Activated T-cell treated with anti-CD3 and anti-CD28 coated beads for 24 hours (primary cell): ENCODE measurements at regions not wholly inside any gene's neighbourhood (a gene's known extent, or its start where the extent isn't known, plus 50 kb on each side); places are given as distances from the start of the nearest gene placed in this dataset.
"Not testable (repeated sequence)": the region's sequence is repeated elsewhere in the genome, so short reads cannot be mapped to it uniquely, and the experiment has no call there.

Experiments
- DNase-seq: peaks from one replicate; pipeline ENCODE4 v3.0.0-alpha.2; 2020; ENCODE audit warnings: low read depth

- DNase-seq: no peak
Measured at GRCh38 chr2:237217995-237218616, 132.4 kb downstream of the COPS8 start.

GRCh38 chr2:237218756-237219155 lies 133.1 kb downstream of the COPS8 start:
- no peak for DNase-seq

- DNase-seq: no peak
Measured at GRCh38 chr2:237219826-237220225, 134.1 kb downstream of the COPS8 start.

- DNase-seq: no peak
Measured at GRCh38 chr2:237221443-237221842, 135.8 kb downstream of the COPS8 start.

GRCh38 chr2:237222178-237222577 lies 136.5 kb downstream of the COPS8 start:
- no peak for DNase-seq

GRCh38 chr2:237222601-237223041 lies 136.9 kb downstream of the COPS8 start:
- no peak for DNase-seq

- DNase-seq: no peak
Measured at GRCh38 chr2:237223201-237223861, 137.6 kb downstream of the COPS8 start.

GRCh38 chr2:237227190-237227589 lies 141.5 kb downstream of the COPS8 start:
- no peak for DNase-seq

GRCh38 chr2:237227592-237228280 lies 142.0 kb downstream of the COPS8 start:
- DNase-seq: no peak

GRCh38 chr2:237228281-237228625 lies 142.6 kb downstream of the COPS8 start:
- no peak for DNase-seq

- DNase-seq: no peak
Measured at GRCh38 chr2:237229905-237230304, 144.2 kb downstream of the COPS8 start.

GRCh38 chr2:237230355-237230754 lies 144.7 kb downstream of the COPS8 start:
- no peak for DNase-seq

GRCh38 chr2:237231593-237231992 lies 145.9 kb downstream of the COPS8 start:
- DNase-seq: no peak

- no peak for DNase-seq
Measured at GRCh38 chr2:237232166-237232565, 146.5 kb downstream of the COPS8 start.

- no peak for DNase-seq
Measured at GRCh38 chr2:237234268-237234667, 148.6 kb downstream of the COPS8 start.

- DNase-seq: no peak
Measured at GRCh38 chr2:237235383-237236095, 149.8 kb downstream of the COPS8 start.

- no peak for DNase-seq
Measured at GRCh38 chr2:237236188-237236587, 150.5 kb downstream of the COPS8 start.

- DNase-seq: no peak
Measured at GRCh38 chr2:237238249-237238648, 152.6 kb downstream of the COPS8 start.

GRCh38 chr2:237240252-237240651 lies 154.6 kb downstream of the COPS8 start:
- no peak for DNase-seq

GRCh38 chr2:237240868-237241267 lies 155.2 kb downstream of the COPS8 start:
- not testable (repeated sequence) for DNase-seq

GRCh38 chr2:237242091-237242536 lies 156.4 kb downstream of the COPS8 start:
- no peak for DNase-seq

- no peak for DNase-seq
Measured at GRCh38 chr2:237243487-237243886, 157.8 kb downstream of the COPS8 start.

- no peak for DNase-seq
Measured at GRCh38 chr2:237244178-237244577, 158.5 kb downstream of the COPS8 start.
